ENCODE measurements at regions not wholly inside any gene's neighbourhood (a gene's known extent, or its start where the extent isn't known, plus 50 kb on each side); places are given as distances from the start of the nearest gene placed in this dataset.

DNA sequence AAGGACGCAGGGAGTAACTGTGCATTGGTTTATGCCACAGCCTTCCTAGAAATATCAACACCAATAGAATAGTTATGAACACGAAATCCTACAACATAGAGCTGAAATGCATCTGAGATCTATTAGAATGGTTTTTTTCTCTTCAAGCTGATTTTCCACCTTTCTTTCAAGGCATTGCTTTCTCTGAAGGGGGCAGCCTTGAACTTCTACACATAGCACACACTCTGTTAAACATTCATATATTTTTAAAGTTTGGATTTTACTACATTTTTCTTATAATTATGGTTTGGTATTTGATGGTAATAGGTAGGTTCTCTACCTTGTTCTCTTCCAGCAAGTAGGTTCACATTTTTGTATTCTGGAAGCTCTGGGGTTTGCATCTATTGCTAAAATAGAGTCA lies 661.8 kb downstream of the SEMA5A start:
- DNase-seq (no peak), ATAC-seq (no peak)
- Mint-ChIP-seq H3K4me1 (no peaks in the 10 kb centered on the region), H3K27me3 (ENCODE audit: low read depth in 2 of 2) (no peaks in the 10 kb centered on the region), H3K36me3 (peaks cover 1% of the 10 kb centered on the region), H3K27ac (no peak overlapping the region), H3K4me3 (no peak overlapping the region), H3K9me3 (peaks cover 5 to 13% of the 10 kb centered on the region in 2 donors)
- intact Hi-C loops (cut with micrococcal nuclease): no loop called here
- TF ChIP-seq, protein P1, sequence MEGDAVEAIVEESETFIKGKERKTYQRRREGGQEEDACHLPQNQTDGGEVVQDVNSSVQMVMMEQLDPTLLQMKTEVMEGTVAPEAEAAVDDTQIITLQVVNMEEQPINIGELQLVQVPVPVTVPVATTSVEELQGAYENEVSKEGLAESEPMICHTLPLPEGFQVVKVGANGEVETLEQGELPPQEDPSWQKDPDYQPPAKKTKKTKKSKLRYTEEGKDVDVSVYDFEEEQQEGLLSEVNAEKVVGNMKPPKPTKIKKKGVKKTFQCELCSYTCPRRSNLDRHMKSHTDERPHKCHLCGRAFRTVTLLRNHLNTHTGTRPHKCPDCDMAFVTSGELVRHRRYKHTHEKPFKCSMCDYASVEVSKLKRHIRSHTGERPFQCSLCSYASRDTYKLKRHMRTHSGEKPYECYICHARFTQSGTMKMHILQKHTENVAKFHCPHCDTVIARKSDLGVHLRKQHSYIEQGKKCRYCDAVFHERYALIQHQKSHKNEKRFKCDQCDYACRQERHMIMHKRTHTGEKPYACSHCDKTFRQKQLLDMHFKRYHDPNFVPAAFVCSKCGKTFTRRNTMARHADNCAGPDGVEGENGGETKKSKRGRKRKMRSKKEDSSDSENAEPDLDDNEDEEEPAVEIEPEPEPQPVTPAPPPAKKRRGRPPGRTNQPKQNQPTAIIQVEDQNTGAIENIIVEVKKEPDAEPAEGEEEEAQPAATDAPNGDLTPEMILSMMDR (IDR thresholded peaks at IDR 0.05): no peak
- Histone ChIP-seq H3K4me1 (ENCODE audit: control insufficient read depth, insufficient read depth, low read length) (no peaks in the 10 kb centered on the region), H3K27me3 (ENCODE audit: control insufficient read depth, insufficient read depth, low read length) (no peaks in the 10 kb centered on the region), H3K9me3 (ENCODE audit: control insufficient read depth, insufficient read depth, low read length) (peaks cover 7% of the 10 kb centered on the region), H3K36me3 (ENCODE audit: control insufficient read depth, insufficient read depth, low read length) (no peaks in the 10 kb centered on the region), H3K27ac (ENCODE audit: low read length) (no peak overlapping the region), H3K4me3 (ENCODE audit: low read length) (no peak overlapping the region)
- 100% methylated on average over 1 of the region's 2 CpGs for WGBS (ENCODE audit: insufficient coverage)

DNA sequence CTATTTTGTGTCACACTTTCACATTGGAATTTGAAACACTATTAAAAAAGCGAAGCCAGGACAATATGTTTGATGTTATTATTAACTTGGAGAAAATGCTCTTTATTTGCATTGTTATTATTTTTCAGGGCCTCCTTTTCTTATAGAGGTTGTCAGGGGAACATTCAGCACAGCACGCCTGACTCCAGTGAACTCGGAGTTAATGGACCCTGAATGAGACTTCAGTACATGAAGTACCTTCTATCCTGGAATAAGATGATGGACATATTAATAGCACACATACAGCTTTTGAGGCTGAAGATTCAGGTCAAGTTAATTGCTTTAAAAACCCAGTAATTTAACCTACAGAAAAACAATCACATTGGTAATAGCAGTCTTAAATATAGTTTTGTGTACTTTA lies 652.9 kb downstream of the SEMA5A start:
- TF ChIP-seq, protein P1 (IDR thresholded peaks at IDR 0.05): no peak
- DNase-seq: no peak
- H3K27ac ChIP-seq (ENCODE audit: low read length): no peak overlapping the region
- Mint-ChIP-seq H3K4me3 (no peak overlapping the region), H3K36me3 (no peaks in the 10 kb centered on the region), H3K4me1 (no peaks in the 10 kb centered on the region), H3K27ac (no peak overlapping the region), H3K27me3 (ENCODE audit: low read depth in 2 of 2) (no peaks in the 10 kb centered on the region), H3K9me3 (peaks cover 7 to 10% of the 10 kb centered on the region in 2 donors)
- no peaks in the 10 kb centered on the region for H3K27me3 ChIP-seq (ENCODE audit: control insufficient read depth, insufficient read depth, low read length)
- 94% methylated on average over 3 of the region's 3 CpGs for WGBS (ENCODE audit: insufficient coverage)
- no peak overlapping the region for H3K4me3 ChIP-seq (ENCODE audit: low read length)
- no peaks in the 10 kb centered on the region for H3K4me1 ChIP-seq (ENCODE audit: control insufficient read depth, insufficient read depth, low read length)
- peaks cover 4% of the 10 kb centered on the region for H3K9me3 ChIP-seq (ENCODE audit: control insufficient read depth, insufficient read depth, low read length)
- H3K36me3 ChIP-seq (ENCODE audit: control insufficient read depth, insufficient read depth, low read length): no peaks in the 10 kb centered on the region
- intact Hi-C loops (cut with micrococcal nuclease): no loop called here
- no peak for ATAC-seq

DNA sequence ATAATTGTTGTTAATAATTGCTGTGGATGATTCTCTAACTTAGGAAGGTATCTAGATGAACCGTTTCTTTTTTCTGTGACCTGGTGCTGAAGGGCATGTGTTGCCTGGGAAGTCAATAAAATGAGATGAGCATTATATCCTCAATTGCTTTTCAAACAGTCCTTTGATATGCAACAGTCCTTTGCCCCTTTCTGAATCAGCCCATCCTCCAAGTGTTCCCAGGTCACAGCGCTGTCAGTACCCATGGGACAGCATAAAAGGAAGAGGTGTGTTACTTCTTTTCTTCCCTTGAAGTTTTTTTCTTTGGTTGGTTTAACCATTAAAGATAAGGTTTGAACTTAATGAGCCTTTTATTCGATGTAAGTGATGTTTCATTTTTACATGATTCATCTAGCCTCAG lies 651.8 kb downstream of the SEMA5A start:
- TF ChIP-seq, protein P1 (IDR thresholded peaks at IDR 0.05): no peak
- 43% methylated on average over 1 of the region's 3 CpGs for WGBS (ENCODE audit: insufficient coverage)
- Histone ChIP-seq H3K9me3 (ENCODE audit: control insufficient read depth, insufficient read depth, low read length) (peaks cover 4% of the 10 kb centered on the region), H3K27ac (ENCODE audit: low read length) (no peak overlapping the region), H3K36me3 (ENCODE audit: control insufficient read depth, insufficient read depth, low read length) (no peaks in the 10 kb centered on the region), H3K27me3 (ENCODE audit: control insufficient read depth, insufficient read depth, low read length) (no peaks in the 10 kb centered on the region), H3K4me1 (ENCODE audit: control insufficient read depth, insufficient read depth, low read length) (no peaks in the 10 kb centered on the region), H3K4me3 (ENCODE audit: low read length) (no peak overlapping the region)
- Mint-ChIP-seq H3K9me3 (peaks cover 7 to 10% of the 10 kb centered on the region in 2 donors), H3K27me3 (ENCODE audit: low read depth in 2 of 2) (no peaks in the 10 kb centered on the region), H3K36me3 (no peaks in the 10 kb centered on the region), H3K4me1 (no peaks in the 10 kb centered on the region), H3K27ac (no peak overlapping the region), H3K4me3 (no peak overlapping the region)
- DNase-seq: no peak
- no peak for ATAC-seq
- intact Hi-C loops (cut with micrococcal nuclease): no loop called here

DNA sequence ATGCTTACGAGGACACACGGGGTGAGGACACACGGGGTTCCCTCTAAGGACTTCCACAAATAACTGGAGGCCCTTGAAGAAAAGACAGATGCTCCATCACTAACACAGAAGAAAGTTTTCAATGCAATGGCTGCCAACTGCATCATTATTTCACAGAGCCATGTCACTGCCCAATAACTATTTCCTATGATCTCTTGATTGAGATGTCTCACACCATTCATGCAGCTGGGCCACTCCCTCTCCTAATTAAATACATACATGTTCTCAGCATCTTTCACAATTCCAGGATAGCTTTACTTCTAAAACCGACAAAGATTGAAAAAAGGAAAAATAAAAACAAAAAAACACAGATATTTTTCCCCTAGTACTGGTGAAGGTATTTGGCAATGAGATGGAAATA lies 650.8 kb downstream of the SEMA5A start:
- WGBS (ENCODE audit: insufficient coverage): 83% methylated on average over 3 of the region's 4 CpGs
- TF ChIP-seq, protein P1 (IDR thresholded peaks at IDR 0.05): no peak
- ATAC-seq (no peak), DNase-seq (no peak)
- H3K4me3 Mint-ChIP-seq: no peak overlapping the region
- Histone ChIP-seq H3K36me3 (ENCODE audit: control insufficient read depth, insufficient read depth, low read length) (no peaks in the 10 kb centered on the region), H3K27me3 (ENCODE audit: control insufficient read depth, insufficient read depth, low read length) (no peaks in the 10 kb centered on the region), H3K27ac (ENCODE audit: low read length) (no peak overlapping the region), H3K9me3 (ENCODE audit: control insufficient read depth, insufficient read depth, low read length) (peaks cover 4% of the 10 kb centered on the region), H3K4me1 (ENCODE audit: control insufficient read depth, insufficient read depth, low read length) (no peaks in the 10 kb centered on the region), H3K4me3 (ENCODE audit: low read length) (no peak overlapping the region)
- H3K9me3 Mint-ChIP-seq: peaks cover 7 to 10% of the 10 kb centered on the region in 2 donors
- no peaks in the 10 kb centered on the region for H3K4me1 Mint-ChIP-seq
- H3K36me3 Mint-ChIP-seq: no peaks in the 10 kb centered on the region
- no peaks in the 10 kb centered on the region for H3K27me3 Mint-ChIP-seq (ENCODE audit: low read depth in 2 of 2)
- H3K27ac Mint-ChIP-seq: no peak overlapping the region
- intact Hi-C loops (cut with micrococcal nuclease): no loop called here

Data from natural killer cell (primary cell).